Endothelial cell of umbilical vein (primary cell): ENCODE measurements at regions not wholly inside any gene's neighbourhood (a gene's known extent, or its start where the extent isn't known, plus 50 kb on each side); places are given as distances from the start of the nearest gene placed in this dataset.

Source experiments
- BruUV-seq: library from RNA; stranded (reverse); fragments of 400-500 nt; replicated peaks from 2 replicates; lab custom pipeline; 2021; lab: Mats Ljungman, UMichigan
- CTCF ChIA-PET: fragments of 300-600, 350-600 bp; sonication (Branson Sonifier 250); formaldehyde crosslinking; loops from one replicate; lab custom pipeline; 2021; ENCODE audit warnings: antibody characterized with exemption, inconsistent platforms; lab: Charles Lee
- POLR2A ChIA-PET: fragments of 300-600, 350-600 bp; sonication (Branson Sonifier 250); formaldehyde crosslinking; loops from one replicate; lab custom pipeline; 2021; ENCODE audit warnings: antibody characterized with exemption, inconsistent platforms; lab: Charles Lee
- DNase-seq: peaks from one replicate; pipeline ENCODE4 v3.0.0-alpha.2; 2011; ENCODE audit warnings: low read depth, low spot score
- FAIRE-seq: peaks from 2 replicates; lab custom pipeline; 2011; peaks lifted over from hg19 to GRCh38; lab: Jason Lieb, UNC
- H2AFZ ChIP-seq: 2 replicates; pipeline ENCODE4 v1.6.0; 2012; ENCODE audit warnings: low read depth, low read length, control low read depth, inconsistent platforms
- H3K27ac ChIP-seq: 2 replicates; pipeline ENCODE4 v1.5.1; 2011; ENCODE audit warnings: low read depth, mild to moderate bottlenecking, control low read depth, low read length, moderate library complexity; ENCODE audit not compliant: insufficient read depth
- H3K27me3 ChIP-seq, 2 experiments: 2 replicates each; pipeline versions ENCODE4 v1.6.0 to v1.6.1; 2011; ENCODE audit warnings: low read length in 2 of 2, mixed read lengths in 1 of 2; ENCODE audit not compliant: control insufficient read depth in 2 of 2, insufficient read depth in 2 of 2
- H3K36me3 ChIP-seq, 2 experiments: 2 replicates in 1 of 2; 3 replicates in 1 of 2; pipeline ENCODE4 v1.5.1; 2011; ENCODE audit warnings: low read length in 2 of 2, mild to moderate bottlenecking in 1 of 2, moderate library complexity in 1 of 2; ENCODE audit not compliant: control insufficient read depth in 2 of 2, insufficient read depth in 2 of 2; ENCODE audit errors: extremely low read depth in 1 of 2
- H3K4me1 ChIP-seq: 3 replicates; pipeline ENCODE4 v1.5.1; 2011; ENCODE audit warnings: mild to moderate bottlenecking, low read length; ENCODE audit not compliant: control insufficient read depth, insufficient read depth; ENCODE audit errors: extremely low read depth
- H3K4me2 ChIP-seq: 2 replicates; pipeline ENCODE4 v1.6.1; 2011; ENCODE audit warnings: low read length, control low read depth, mixed read lengths; ENCODE audit not compliant: insufficient read depth
- H3K4me3 ChIP-seq, 3 experiments: fragments of 200-600 bp in 1 of 3; sonication (generic), shearing (Covaris generic) in 1 of 3; replicated peaks in 1 of 3; 2 replicates each; pipeline ENCODE4 v1.5.1; 2011 to 2016; ENCODE audit warnings: control low read depth in 3 of 3, low read length in 3 of 3, mild to moderate bottlenecking in 2 of 3, inconsistent platforms in 1 of 3, low read depth in 1 of 3, moderate library complexity in 1 of 3; ENCODE audit not compliant: insufficient read depth in 1 of 3
- H3K79me2 ChIP-seq: 2 replicates; pipeline ENCODE4 v1.6.0; 2012; ENCODE audit warnings: low read length, inconsistent platforms; ENCODE audit not compliant: control insufficient read depth, insufficient read depth
- H3K9ac ChIP-seq: replicated peaks from 2 replicates; pipeline ENCODE3; 2011; ENCODE audit warnings: low read length, control low read depth; ENCODE audit not compliant: insufficient read depth; ENCODE audit errors: extremely low read depth
- H3K9me1 ChIP-seq: replicated peaks from 3 replicates; pipeline ENCODE4 v1.6.0; 2011; ENCODE audit warnings: mild to moderate bottlenecking, low read length; ENCODE audit not compliant: control insufficient read depth, insufficient read depth; ENCODE audit errors: extremely low read depth
- H3K9me3 ChIP-seq: replicated peaks from 2 replicates; pipeline ENCODE4 v1.5.1; 2012; ENCODE audit warnings: low read length, inconsistent platforms; ENCODE audit not compliant: control insufficient read depth, insufficient read depth
- H4K20me1 ChIP-seq: replicated peaks from 2 replicates; pipeline ENCODE3; 2011; ENCODE audit warnings: mild to moderate bottlenecking, low read length; ENCODE audit not compliant: control insufficient read depth, insufficient read depth; ENCODE audit errors: extremely low read depth
- EZH2 ChIP-seq: IDR thresholded peaks from 2 replicates; pipeline ENCODE4 v1.6.1; 2012; ENCODE audit warnings: borderline replicate concordance, low read depth, mild to moderate bottlenecking, moderate library complexity, low read length, inconsistent platforms; ENCODE audit not compliant: severe bottlenecking
- FOS ChIP-seq: IDR thresholded peaks from 2 replicates; pipeline ENCODE4 v1.6.1; 2011; ENCODE audit warnings: mild to moderate bottlenecking, low read length, moderate library complexity, borderline replicate concordance; ENCODE audit not compliant: insufficient read depth
- GATA2 ChIP-seq: IDR thresholded peaks from 2 replicates; pipeline ENCODE4 v1.7.0; 2011; ENCODE audit warnings: low read depth, mild to moderate bottlenecking, moderate library complexity, mixed read lengths, low read length; ENCODE audit not compliant: insufficient read length, insufficient read depth
- JUN ChIP-seq: IDR thresholded peaks from 2 replicates; pipeline ENCODE4 v1.6.1; 2011; ENCODE audit warnings: borderline replicate concordance, low read depth; ENCODE audit not compliant: insufficient read length, insufficient read depth
- MAX ChIP-seq: IDR thresholded peaks from 2 replicates; pipeline ENCODE4 v1.6.1; 2011; ENCODE audit not compliant: insufficient read depth, insufficient read length
- MYC ChIP-seq: IDR thresholded peaks from one replicate; pipeline ENCODE4 v1.6.1; 2011; ENCODE audit warnings: mild to moderate bottlenecking, low read depth, low read length
- POLR2A ChIP-seq: IDR thresholded peaks from 2 replicates; pipeline ENCODE4 v1.6.1; 2012; ENCODE audit warnings: low read depth, mild to moderate bottlenecking, control low read depth, low read length
- POLR2AphosphoS5 ChIP-seq: IDR thresholded peaks from 2 replicates; pipeline ENCODE4 v1.6.1; 2012; ENCODE audit warnings: low read depth, mild to moderate bottlenecking, control low read depth, low read length, moderate library complexity; ENCODE audit not compliant: insufficient read depth
- dilution Hi-C: fragments of 300-500 bp; cut with MboI; formaldehyde crosslinking; loops from one replicate; pipeline ENCODE4 v1.15.0; 2019; ENCODE audit warnings: low sequenced_read_pairs; ENCODE audit not compliant: extremely low pct_ligation_motif_present
- intact Hi-C: fragments of 100-400 bp; cut with micrococcal nuclease; formaldehyde crosslinking; loops from one replicate; pipeline ENCODE4 v1.10.0; 2022
- TF ChIP-seq, protein P1 (sequence below), 2 donors: IDR thresholded peaks; 1 replicate in 1 of 2; 2 replicates in 1 of 2; pipeline ENCODE4 v1.5.1; 2011; ENCODE audit warnings: low read length in 2 of 2, mild to moderate bottlenecking in 2 of 2, moderate library complexity in 2 of 2, control low read depth in 1 of 2, inconsistent platforms in 1 of 2, low read depth in 1 of 2; ENCODE audit not compliant: insufficient read depth in 1 of 2; ENCODE audit errors: extremely low read depth in 1 of 2

- H4K20me1 ChIP-seq, result no peaks in the 10 kb centered on the region
- CTCF ChIA-PET, result no interaction called here
- dilution Hi-C loops, result no loop called here
- H3K9ac ChIP-seq, result no peak overlapping the region
- intact Hi-C loops, result no loop called here
- no TSS peak for BruUV-seq
- H3K9me1 ChIP-seq, result no peaks in the 10 kb centered on the region
- H3K4me2 ChIP-seq, result no peak overlapping the region
- TF ChIP-seq, protein P1, sequence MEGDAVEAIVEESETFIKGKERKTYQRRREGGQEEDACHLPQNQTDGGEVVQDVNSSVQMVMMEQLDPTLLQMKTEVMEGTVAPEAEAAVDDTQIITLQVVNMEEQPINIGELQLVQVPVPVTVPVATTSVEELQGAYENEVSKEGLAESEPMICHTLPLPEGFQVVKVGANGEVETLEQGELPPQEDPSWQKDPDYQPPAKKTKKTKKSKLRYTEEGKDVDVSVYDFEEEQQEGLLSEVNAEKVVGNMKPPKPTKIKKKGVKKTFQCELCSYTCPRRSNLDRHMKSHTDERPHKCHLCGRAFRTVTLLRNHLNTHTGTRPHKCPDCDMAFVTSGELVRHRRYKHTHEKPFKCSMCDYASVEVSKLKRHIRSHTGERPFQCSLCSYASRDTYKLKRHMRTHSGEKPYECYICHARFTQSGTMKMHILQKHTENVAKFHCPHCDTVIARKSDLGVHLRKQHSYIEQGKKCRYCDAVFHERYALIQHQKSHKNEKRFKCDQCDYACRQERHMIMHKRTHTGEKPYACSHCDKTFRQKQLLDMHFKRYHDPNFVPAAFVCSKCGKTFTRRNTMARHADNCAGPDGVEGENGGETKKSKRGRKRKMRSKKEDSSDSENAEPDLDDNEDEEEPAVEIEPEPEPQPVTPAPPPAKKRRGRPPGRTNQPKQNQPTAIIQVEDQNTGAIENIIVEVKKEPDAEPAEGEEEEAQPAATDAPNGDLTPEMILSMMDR (IDR thresholded peaks at IDR 0.05; ENCODE audit: extremely low read depth in 1 of 2, insufficient read depth in 1 of 2, low read depth in 1 of 2, low read length in 2 of 2), result no peak
- TF ChIP-seq POLR2A (no peak), EZH2 (no peak), FOS (no peak), POLR2AphosphoS5 (no peak), GATA2 (no peak), MYC (no peak), MAX (no peak), JUN (no peak)
- H3K4me1 ChIP-seq, result no peaks in the 10 kb centered on the region
- no peak overlapping the region for H3K4me3 ChIP-seq
- no peak overlapping the region for H3K27ac ChIP-seq
- POLR2A ChIA-PET, result no interaction called here
- H3K36me3 ChIP-seq, result no peaks in the 10 kb centered on the region
- no peak overlapping the region for H2AFZ ChIP-seq
- H3K9me3 ChIP-seq, result peaks cover 2% of the 10 kb centered on the region
- no peaks in the 10 kb centered on the region for H3K79me2 ChIP-seq
- H3K27me3 ChIP-seq, result no peaks in the 10 kb centered on the region
- FAIRE-seq, result no peak
- DNase-seq, result no peak
Measured at GRCh38 chr1:5220421-5220820, 566.0 kb downstream of the AJAP1 start.
